DOHH2 (cell line): ENCODE measurements at regions not wholly inside any gene's neighbourhood (a gene's known extent, or its start where the extent isn't known, plus 50 kb on each side); places are given as distances from the start of the nearest gene placed in this dataset.

Experiments used
- H3F3A ChIP-seq: fragments of 200-600 bp; sonication (generic), shearing (Covaris generic); 2 replicates; pipeline ENCODE4 v1.6.0; 2016; ENCODE audit warnings: antibody characterized with exemption, mild to moderate bottlenecking; ENCODE audit not compliant: control insufficient read depth, insufficient read depth
- H3K27ac ChIP-seq: fragments of 200-600 bp; sonication (generic); 2 replicates; pipeline ENCODE4 v1.5.1; 2014; ENCODE audit warnings: low read depth, mild to moderate bottlenecking, low read length, moderate library complexity
- H3K27me3 ChIP-seq: fragments of 200-600 bp; sonication (generic); 2 replicates; pipeline ENCODE4 v1.6.1; 2014; ENCODE audit warnings: mild to moderate bottlenecking, low read length, mixed read lengths; ENCODE audit not compliant: control insufficient read depth
- H3K36me3 ChIP-seq: fragments of 200-600 bp; sonication (generic); 2 replicates; pipeline ENCODE4 v1.6.1; 2014; ENCODE audit warnings: mild to moderate bottlenecking, low read length, moderate library complexity, mixed read lengths; ENCODE audit not compliant: control insufficient read depth
- H3K4me1 ChIP-seq: fragments of 200-600 bp; sonication (generic); 2 replicates; pipeline ENCODE4 v1.6.1; 2014; ENCODE audit warnings: mild to moderate bottlenecking, low read length, mixed read lengths; ENCODE audit not compliant: control insufficient read depth
- H3K4me2 ChIP-seq: fragments of 200-600 bp; sonication (generic); 2 replicates; pipeline ENCODE4 v1.6.0; 2014; ENCODE audit warnings: mild to moderate bottlenecking, low read length, moderate library complexity
- H3K4me3 ChIP-seq: fragments of 200-600 bp; sonication (generic); 2 replicates; pipeline ENCODE4 v1.5.1; 2014; ENCODE audit warnings: mild to moderate bottlenecking, low read length, mixed read lengths
- H3K79me2 ChIP-seq: fragments of 200-600 bp; sonication (generic); 2 replicates; pipeline ENCODE4 v1.6.1; 2014; ENCODE audit warnings: mild to moderate bottlenecking, low read length, mixed read lengths; ENCODE audit not compliant: control insufficient read depth
- H3K9me2 ChIP-seq: fragments of 200-600 bp; sonication (generic); replicated peaks from 2 replicates; pipeline ENCODE4 v1.6.1; 2014; ENCODE audit warnings: mild to moderate bottlenecking, low read length, mixed read lengths; ENCODE audit not compliant: control insufficient read depth
- H3K9me3 ChIP-seq: fragments of 200-600 bp; sonication (generic); 2 replicates; pipeline ENCODE4 v1.6.1; 2014; ENCODE audit warnings: antibody characterized with exemption, low read length, mixed read lengths; ENCODE audit not compliant: control insufficient read depth, insufficient read depth
- H4K20me1 ChIP-seq: fragments of 200-600 bp; sonication (generic); 2 replicates; pipeline ENCODE4 v1.6.0; 2014; ENCODE audit warnings: low read depth, mild to moderate bottlenecking, antibody characterized with exemption, low read length, moderate library complexity; ENCODE audit not compliant: control insufficient read depth, insufficient read depth
- CTCF ChIP-seq: fragments of 200-600 bp; sonication (generic); IDR thresholded peaks from one replicate; pipeline ENCODE4 v1.5.1; 2014; ENCODE audit warnings: antibody characterized with exemption, mild to moderate bottlenecking, low read depth, low read length; ENCODE audit not compliant: poor library complexity, severe bottlenecking
- EZH2phosphoT487 ChIP-seq: fragments of 200-600 bp; sonication (generic); IDR thresholded peaks from 2 replicates; pipeline ENCODE4 v1.6.1; 2017; ENCODE audit warnings: borderline replicate concordance, mild to moderate bottlenecking, antibody characterized with exemption, low read length, moderate library complexity, mixed read lengths

DNA sequence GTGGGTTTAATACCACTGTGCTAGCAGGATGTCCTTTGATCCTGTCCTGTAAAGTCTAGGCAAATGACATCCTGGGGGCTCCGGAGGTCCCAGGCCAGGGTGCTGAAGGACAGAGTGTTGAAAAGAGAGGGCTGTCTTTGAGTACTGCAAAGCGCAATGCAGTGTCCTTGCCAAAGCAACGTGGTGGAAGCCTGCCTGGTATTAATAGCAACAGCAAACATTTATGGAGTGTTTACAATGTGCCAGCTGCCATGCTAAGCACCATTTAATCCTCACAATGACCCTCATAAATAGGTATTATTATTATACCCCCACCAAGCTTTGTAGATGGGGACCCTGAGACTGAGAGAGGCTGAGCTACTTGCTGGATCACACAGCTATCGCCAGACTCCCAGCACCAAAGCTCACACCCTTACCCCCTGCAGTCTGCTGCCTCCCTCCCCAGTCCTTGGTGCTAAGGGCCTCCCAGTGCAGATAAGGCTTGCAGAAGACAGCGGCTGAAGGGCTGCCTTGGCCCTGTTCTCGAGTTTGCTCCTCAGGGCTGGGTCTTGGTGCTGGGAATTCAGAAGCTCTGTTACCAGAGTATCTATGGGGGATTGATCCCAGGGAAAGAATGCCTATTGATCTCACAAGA lies 427.7 kb downstream of the FUT8 start:
- Histone ChIP-seq H3K4me3 (no peak overlapping the region), H3K27me3 (peaks cover 2% of the 10 kb centered on the region; the same call in 1 of the 2 replicates), H3K9me3 (no peaks in the 10 kb centered on the region), H3K36me3 (no peaks in the 10 kb centered on the region), H3K9me2 (no peaks in the 10 kb centered on the region), H3K79me2 (no peaks in the 10 kb centered on the region), H3K4me1 (no peaks in the 10 kb centered on the region), H3F3A (no peaks in the 10 kb centered on the region), H3K4me2 (no peak overlapping the region), H4K20me1 (no peaks in the 10 kb centered on the region), H3K27ac (no peak overlapping the region)
- no peak for TF ChIP-seq CTCF
- TF ChIP-seq EZH2phosphoT487, result no peak

GRCh38 chr14:65840786-65841185 lies 428.3 kb downstream of the FUT8 start:
- H3K27me3 ChIP-seq, result peaks cover 2% of the 10 kb centered on the region; the same call in 1 of the 2 replicates
- TF ChIP-seq CTCF (no peak), EZH2phosphoT487 (no peak)
- H3K27ac ChIP-seq, result no peak overlapping the region

GRCh38 chr14:65846196-65846868 lies 433.8 kb downstream of the FUT8 start:
- no peak overlapping the region for H3K4me3 ChIP-seq
- H3F3A ChIP-seq, result no peaks in the 10 kb centered on the region
- H3K36me3 ChIP-seq, result no peaks in the 10 kb centered on the region
- H3K9me2 ChIP-seq, result no peaks in the 10 kb centered on the region
- H3K4me2 ChIP-seq, result no peak overlapping the region
- H3K79me2 ChIP-seq, result no peaks in the 10 kb centered on the region
- H3K27ac ChIP-seq, result no peak overlapping the region
- H4K20me1 ChIP-seq, result no peaks in the 10 kb centered on the region
- no peaks in the 10 kb centered on the region; the same call in 1 of the 2 replicates for H3K27me3 ChIP-seq
- TF ChIP-seq EZH2phosphoT487 (no peak), CTCF (no peak)
- 0 out of 2 replicates have a peak, but pooled peaks cover 3% of the 10 kb centered on the region for H3K4me1 ChIP-seq
- no peaks in the 10 kb centered on the region for H3K9me3 ChIP-seq

More at GRCh38 chr14:65840786-65841185, 428.3 kb downstream of the FUT8 start:
- H3K4me2 ChIP-seq, result no peak overlapping the region
- H3F3A ChIP-seq, result no peaks in the 10 kb centered on the region
- H3K4me1 ChIP-seq, result no peaks in the 10 kb centered on the region
- no peaks in the 10 kb centered on the region for H3K9me2 ChIP-seq
- H3K36me3 ChIP-seq, result no peaks in the 10 kb centered on the region
- H3K79me2 ChIP-seq, result no peaks in the 10 kb centered on the region
- H3K9me3 ChIP-seq, result no peaks in the 10 kb centered on the region
- H3K4me3 ChIP-seq, result no peak overlapping the region
- H4K20me1 ChIP-seq, result no peaks in the 10 kb centered on the region
